HK-2 (cell line): ENCODE measurements at regions not wholly inside any gene's neighbourhood (a gene's known extent, or its start where the extent isn't known, plus 50 kb on each side); places are given as distances from the start of the nearest gene placed in this dataset.

ENCODE experiments used
- DNase-seq: peaks from one replicate; pipeline ENCODE4 v3.0.0-alpha.2; 2018; ENCODE audit not compliant: unreplicated experiment

- no peak for DNase-seq
Measured at GRCh38 chr2:75810611-75811330, 100.1 kb upstream of the GCFC2 start.

GRCh38 chr2:75808793-75809535 lies 98.2 kb upstream of the GCFC2 start:
- no peak for DNase-seq

- DNase-seq, result no peak
Measured at GRCh38 chr2:75807992-75808391, 97.3 kb upstream of the GCFC2 start.

DNA sequence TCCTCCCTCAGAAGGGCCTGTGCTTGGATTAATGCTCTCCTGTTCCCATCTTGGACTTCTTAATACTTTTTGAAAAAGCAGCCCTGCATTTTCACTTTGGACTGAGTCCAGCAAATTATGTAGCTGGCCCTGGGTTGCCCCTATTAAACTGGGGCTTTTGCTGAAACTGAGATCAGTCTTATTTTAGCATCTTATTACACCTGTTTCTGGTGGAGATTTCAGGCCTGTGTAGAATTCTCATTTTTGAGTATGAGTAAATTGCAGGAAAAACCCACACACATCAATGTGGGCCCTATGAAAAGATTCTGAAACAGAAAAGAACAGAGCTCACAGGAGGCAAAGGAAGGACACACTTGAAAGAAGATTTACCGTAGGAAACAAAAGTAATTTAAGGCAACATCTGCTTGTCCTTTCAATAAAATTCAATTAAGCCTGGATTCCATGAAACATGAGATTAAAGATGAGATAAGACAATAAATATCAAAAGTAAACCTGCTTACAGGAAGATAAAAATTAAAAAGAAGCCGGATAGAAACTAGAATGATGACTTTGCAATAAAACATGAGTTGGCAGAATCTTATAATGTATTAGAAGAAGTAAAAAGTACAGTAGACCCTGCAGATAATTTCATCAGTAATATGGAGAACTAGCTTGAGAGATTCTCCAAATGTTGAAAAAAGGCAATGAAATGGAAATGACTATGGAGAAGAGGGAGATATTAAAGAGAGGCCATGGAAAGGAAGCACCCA lies 90.7 kb upstream of the GCFC2 start:
- DNase-seq, result no peak

- DNase-seq, result no peak
Measured at GRCh38 chr2:75800456-75800855, 89.7 kb upstream of the GCFC2 start.

- no peak for DNase-seq
Measured at GRCh38 chr2:75799859-75800258, 89.1 kb upstream of the GCFC2 start.

- no peak for DNase-seq
Measured at GRCh38 chr2:75798569-75798968, 87.9 kb upstream of the GCFC2 start.

DNA sequence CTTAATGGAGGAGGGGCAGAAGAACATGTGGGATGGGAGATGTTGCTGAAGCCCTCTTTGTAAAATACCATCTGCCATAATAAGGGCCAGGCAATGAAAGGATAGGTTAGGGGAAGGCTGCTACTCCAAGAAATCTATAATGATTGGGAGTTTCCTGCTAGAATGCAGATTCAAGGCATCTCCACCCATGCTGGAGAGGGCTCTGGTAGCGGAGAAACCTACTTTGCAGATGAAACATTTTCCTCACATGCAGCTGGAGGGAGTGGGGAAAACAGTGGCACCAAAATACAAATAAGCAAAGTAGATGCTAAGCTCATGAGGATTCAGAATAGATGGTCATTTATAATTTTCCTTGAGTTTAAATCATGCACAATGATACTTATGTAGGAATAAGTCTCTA lies 82.3 kb upstream of the GCFC2 start:
- DNase-seq, result no peak

DNA sequence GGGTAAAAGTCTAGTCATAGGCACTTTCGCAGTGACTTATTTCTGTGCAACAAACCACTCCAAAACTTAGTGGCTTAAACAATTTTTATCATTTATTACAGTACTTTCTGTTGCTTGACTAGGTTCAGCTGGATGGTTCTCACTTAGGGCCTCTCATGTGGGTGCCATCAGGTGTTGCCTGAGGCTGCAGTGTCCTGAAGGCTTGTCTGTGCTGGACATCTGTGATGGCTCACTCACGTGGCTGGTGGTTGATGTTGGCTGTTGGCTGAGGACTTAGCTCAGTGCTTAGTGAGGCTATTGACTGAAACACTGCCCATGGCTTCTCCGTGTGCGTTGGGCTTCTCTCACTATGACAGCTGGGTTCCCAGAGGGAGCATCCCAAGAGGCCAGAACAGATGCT lies 81.4 kb upstream of the GCFC2 start:
- no peak for DNase-seq

DNA sequence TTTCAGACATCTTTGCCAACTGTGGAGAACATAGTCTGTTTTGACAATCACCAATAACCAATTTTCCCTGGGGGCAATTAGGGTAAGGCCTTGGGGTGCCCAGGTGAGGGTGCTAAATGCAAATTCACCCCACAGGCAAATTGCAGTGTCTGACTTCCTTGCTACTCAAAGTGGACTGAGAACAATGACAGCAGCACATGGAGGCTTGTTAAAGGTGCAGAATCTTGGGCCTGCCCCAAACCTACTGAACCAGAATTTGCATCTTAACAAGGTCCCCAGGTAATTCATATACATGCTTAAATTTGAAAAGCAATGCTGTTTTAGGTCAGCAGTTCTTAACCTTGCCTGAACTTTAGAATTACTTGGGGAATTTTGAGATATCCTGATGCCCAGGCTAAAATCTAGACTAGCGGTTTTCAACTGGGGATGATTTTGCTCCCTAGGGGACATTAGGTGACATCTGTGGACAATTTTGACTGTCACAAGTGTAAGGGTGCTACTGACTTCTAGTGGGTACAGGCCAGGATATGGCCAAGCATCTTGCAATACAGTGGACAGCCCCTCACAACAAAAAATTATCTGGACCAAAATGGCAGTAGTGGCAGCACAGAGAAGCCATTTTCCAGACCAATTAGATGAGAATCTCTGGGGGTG lies 80.2 kb upstream of the GCFC2 start:
- no peak for DNase-seq

- no peak for DNase-seq
Measured at GRCh38 chr2:75790121-75790813, 79.6 kb upstream of the GCFC2 start.

DNA sequence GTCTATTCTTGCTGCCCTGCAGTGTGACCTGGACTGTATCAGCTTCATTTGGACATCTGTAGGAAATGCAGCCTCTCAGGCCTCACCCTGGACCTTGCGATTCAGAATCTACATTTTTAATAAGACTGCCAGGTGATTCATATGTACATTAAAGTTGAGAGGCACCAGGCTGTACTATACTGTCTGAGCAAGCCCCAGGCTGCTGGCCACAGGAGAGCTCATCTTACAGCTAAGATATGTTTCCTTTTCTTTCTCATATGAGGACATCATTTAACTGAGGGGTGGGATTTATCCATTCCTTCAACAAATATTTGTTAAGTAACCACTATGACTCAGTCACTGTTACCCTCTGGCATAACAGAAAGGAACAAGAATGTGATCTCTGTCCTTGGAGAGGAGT lies 78.2 kb upstream of the GCFC2 start:
- DNase-seq, result no peak

DNA sequence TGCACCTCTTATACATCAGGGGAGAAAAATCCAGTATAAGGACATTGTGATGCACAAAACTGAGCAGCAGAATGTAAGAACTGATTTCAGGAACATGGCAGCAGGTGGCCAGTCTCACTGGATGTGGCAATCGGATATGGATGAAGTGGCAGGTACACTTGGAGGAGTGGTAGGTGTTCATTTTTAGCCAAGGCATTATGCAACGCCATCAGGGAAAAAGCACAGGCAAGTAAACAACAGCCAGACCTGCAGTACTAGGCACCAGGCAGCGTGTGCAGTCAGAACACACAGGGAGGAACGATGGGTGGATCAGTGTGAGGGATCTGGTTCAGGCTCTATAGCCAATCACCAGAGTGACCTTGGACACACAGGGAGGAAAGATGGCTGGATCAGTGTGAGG lies 77.4 kb upstream of the GCFC2 start:
- no peak for DNase-seq

DNA sequence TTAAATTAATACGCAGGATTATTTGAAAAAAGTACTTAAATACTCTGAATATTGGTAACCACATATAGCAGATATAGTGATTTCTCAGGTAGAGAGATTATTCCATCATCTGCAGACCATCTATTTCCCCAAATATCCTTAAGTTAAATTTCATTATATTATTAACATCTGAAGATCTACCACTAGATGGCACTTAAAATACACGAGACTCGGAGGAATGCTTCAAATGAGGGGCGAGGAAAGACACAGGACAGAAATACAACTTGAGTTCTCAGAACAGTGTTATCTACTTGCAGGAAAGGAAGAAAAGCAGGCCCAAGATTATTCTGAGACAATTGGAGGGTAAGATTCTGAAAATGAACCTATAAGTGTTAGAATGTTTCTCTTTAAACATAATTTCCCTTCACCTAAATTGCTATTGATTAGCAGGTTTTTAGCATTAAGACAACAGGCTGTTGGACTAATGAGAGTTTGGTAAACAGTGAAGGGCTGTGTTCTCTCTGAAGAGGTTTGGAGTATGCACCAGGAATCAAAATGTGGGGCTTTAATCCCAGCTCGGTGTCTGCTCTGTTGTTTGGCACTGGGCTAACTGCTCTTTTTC lies 76.9 kb upstream of the GCFC2 start:
- no peak for DNase-seq

DNA sequence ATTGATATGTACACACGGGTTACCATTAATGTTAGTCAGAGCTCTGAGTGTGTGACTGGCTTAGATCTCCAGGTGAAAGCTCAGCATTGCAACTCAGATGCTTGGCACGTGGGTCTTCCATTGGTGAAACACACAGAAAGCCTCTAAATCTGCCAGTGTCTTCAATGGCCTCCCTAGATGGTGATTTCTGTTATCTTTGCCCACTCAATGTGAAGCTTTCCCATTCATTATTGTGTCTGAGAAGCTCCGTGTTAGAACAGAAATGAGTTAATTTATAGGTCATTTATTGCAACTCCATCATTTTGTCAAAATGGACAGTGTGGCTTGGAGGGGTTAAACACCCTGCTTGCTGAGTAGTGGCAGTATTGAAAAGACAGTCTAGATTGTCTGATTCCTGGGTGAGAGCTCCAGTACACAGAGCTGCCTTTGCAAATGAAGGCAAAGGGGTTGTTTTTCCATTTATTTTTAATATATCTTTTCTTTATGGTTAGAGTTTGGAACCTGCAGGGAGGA lies 64.7 kb upstream of the GCFC2 start:
- no peak for DNase-seq

GRCh38 chr2:75772908-75773630 lies 62.4 kb upstream of the GCFC2 start:
- no peak for DNase-seq

- no peak for DNase-seq
Measured at GRCh38 chr2:75765798-75766197, 55.1 kb upstream of the GCFC2 start.

GRCh38 chr2:75764611-75765010 lies 53.9 kb upstream of the GCFC2 start:
- no peak for DNase-seq
